SK-N-SH (cell line): ENCODE measurements at regions not wholly inside any gene's neighbourhood (a gene's known extent, or its start where the extent isn't known, plus 50 kb on each side); places are given as distances from the start of the nearest gene placed in this dataset.

Experiments
- CTCF ChIA-PET: fragments of 300-600, 350-600 bp; formaldehyde crosslinking; extraction: SDS; loops from one replicate; lab custom pipeline; 2021; lab: Yijun Ruan, JAX
- POLR2A ChIA-PET: fragments of 350-600 bp; sonication (Branson Sonifier 250); formaldehyde crosslinking; extraction: SDS; loops from one replicate; lab custom pipeline; 2020; ENCODE audit warnings: antibody characterized with exemption, inconsistent platforms; lab: Yijun Ruan, JAX
- DNase-seq: peaks from one replicate; pipeline ENCODE4 v3.0.0; 2012
- H2AFZ ChIP-seq: fragments of 200-600 bp; sonication (generic); 2 replicates; pipeline ENCODE4 v1.8.1; 2016; ENCODE audit warnings: antibody characterized with exemption, mild to moderate bottlenecking, low read depth
- H3F3A ChIP-seq: fragments of 200-600 bp; sonication (generic); replicated peaks from 2 replicates; pipeline ENCODE3; 2016; ENCODE audit warnings: antibody characterized with exemption, mild to moderate bottlenecking; ENCODE audit not compliant: insufficient read depth
- H3K27ac ChIP-seq, 2 experiments: fragments of 200-500 bp in 1 of 2; fragments of 200-600 bp in 1 of 2; sonication (Bioruptor generic) in 1 of 2; sonication (generic), shearing (Covaris generic) in 1 of 2; 2 replicates each; pipeline versions ENCODE4 v1.5.1 to v1.6.1; 2014 to 2016; ENCODE audit warnings: low read depth in 2 of 2, inconsistent platforms in 1 of 2, low read length in 1 of 2, mild to moderate bottlenecking in 1 of 2, mixed read lengths in 1 of 2
- H3K27me3 ChIP-seq: fragments of 200-600 bp; sonication (generic), shearing (Covaris generic); 2 replicates; pipeline ENCODE4 v1.6.1; 2016; ENCODE audit warnings: mixed run types; ENCODE audit not compliant: insufficient read depth
- H3K36me3 ChIP-seq, 2 experiments: fragments of 200-500 bp in 1 of 2; fragments of 200-600 bp in 1 of 2; sonication (Bioruptor generic) in 1 of 2; sonication (generic) in 1 of 2; replicated peaks in 1 of 2; 2 replicates each; pipeline versions ENCODE3 to v1.5.1; 2014 to 2016; ENCODE audit warnings: low read length in 1 of 2, mild to moderate bottlenecking in 1 of 2; ENCODE audit not compliant: insufficient read depth in 2 of 2, control insufficient read depth in 1 of 2
- H3K4me1 ChIP-seq, 2 experiments: fragments of 200-500 bp in 1 of 2; fragments of 200-600 bp in 1 of 2; sonication (Bioruptor generic) in 1 of 2; sonication (generic), shearing (Covaris generic) in 1 of 2; 2 replicates each; pipeline versions ENCODE4 v1.5.1 to v1.6.1; 2014 to 2016; ENCODE audit warnings: low read depth in 1 of 2, low read length in 1 of 2, mixed run types in 1 of 2; ENCODE audit not compliant: insufficient read depth in 2 of 2, control insufficient read depth in 1 of 2
- H3K4me2 ChIP-seq: fragments of 200-600 bp; sonication (generic), shearing (Covaris generic); 2 replicates; pipeline ENCODE4 v1.6.1; 2017; ENCODE audit warnings: mixed run types
- H3K4me3 ChIP-seq, 2 experiments: fragments of 200-500 bp in 1 of 2; fragments of 200-600 bp in 1 of 2; sonication (Bioruptor generic) in 1 of 2; sonication (generic), shearing (Covaris generic) in 1 of 2; 2 replicates each; pipeline versions ENCODE4 v1.5.1 to v1.8.1; 2014 to 2016; ENCODE audit warnings: low read depth in 2 of 2, inconsistent platforms in 1 of 2, low read length in 1 of 2, mild to moderate bottlenecking in 1 of 2, mixed read lengths in 1 of 2, moderate library complexity in 1 of 2
- H3K79me2 ChIP-seq: fragments of 200-600 bp; sonication (generic); 2 replicates; pipeline ENCODE4 v1.8.1; 2017; ENCODE audit warnings: mild to moderate bottlenecking; ENCODE audit not compliant: insufficient read depth
- H3K9ac ChIP-seq: fragments of 200-600 bp; sonication (generic); 2 replicates; pipeline ENCODE4 v1.6.1; 2017; ENCODE audit warnings: mixed run types
- H3K9me2 ChIP-seq: fragments of 200-600 bp; sonication (generic); 2 replicates; pipeline ENCODE4 v1.6.1; 2017; ENCODE audit warnings: mixed run types
- H3K9me3 ChIP-seq: fragments of 200-600 bp; sonication (generic); 2 replicates; pipeline ENCODE4 v1.6.1; 2017; ENCODE audit warnings: mixed run types, mild to moderate bottlenecking, moderate library complexity
- H4K20me1 ChIP-seq: fragments of 200-600 bp; sonication (generic); 2 replicates; pipeline ENCODE4 v1.6.1; 2017; ENCODE audit warnings: mild to moderate bottlenecking, mixed run types; ENCODE audit not compliant: insufficient read depth
- CHD2 ChIP-seq: fragments of 150-350 bp; IDR thresholded peaks from 2 replicates; pipeline ENCODE4 v1.6.1; 2018; ENCODE audit warnings: low read length; ENCODE audit not compliant: partially characterized antibody
- FOSL2 ChIP-seq: IDR thresholded peaks from 2 replicates; pipeline ENCODE4 v1.4.0; 2012; ENCODE audit warnings: low read depth, mild to moderate bottlenecking, moderate library complexity, borderline replicate concordance
- FOXJ3 ChIP-seq: sonication (generic); formaldehyde crosslinking; IDR thresholded peaks from 2 replicates; pipeline ENCODE4 v1.5.1; 2020; ENCODE audit warnings: mild to moderate bottlenecking, missing genetic modification reagents
- GABPA ChIP-seq: IDR thresholded peaks from 2 replicates; pipeline ENCODE4 v1.4.0; 2012; ENCODE audit warnings: low read depth, mild to moderate bottlenecking
- GATA2 ChIP-seq: sonication (generic); formaldehyde crosslinking; IDR thresholded peaks from 2 replicates; pipeline ENCODE4 v1.5.0; 2020; ENCODE audit warnings: mild to moderate bottlenecking, missing genetic modification reagents
- NRF1 ChIP-seq: IDR thresholded peaks from 2 replicates; pipeline ENCODE4 v1.6.1; 2012; ENCODE audit warnings: low read depth, mild to moderate bottlenecking, low read length
- REST ChIP-seq: IDR thresholded peaks from 2 replicates; pipeline ENCODE4 v1.6.1; 2012; ENCODE audit warnings: mild to moderate bottlenecking, low read depth, low read length, moderate library complexity
- RFX5 ChIP-seq: IDR thresholded peaks from 2 replicates; pipeline ENCODE4 v1.6.1; 2012; ENCODE audit warnings: mild to moderate bottlenecking, improper control_type of control experiment, low read length
- RXRA ChIP-seq: IDR thresholded peaks from 2 replicates; pipeline ENCODE4 v1.4.0; 2012; ENCODE audit warnings: low read depth, mild to moderate bottlenecking, borderline replicate concordance
- SMC3 ChIP-seq: IDR thresholded peaks from 2 replicates; pipeline ENCODE4 v1.6.1; 2012; ENCODE audit warnings: low read depth, low read length, improper control_type of control experiment
- TAF1 ChIP-seq: IDR thresholded peaks from 2 replicates; pipeline ENCODE4 v1.6.1; 2012; ENCODE audit warnings: low read depth, mild to moderate bottlenecking, low read length, moderate library complexity, borderline replicate concordance
- TEAD4 ChIP-seq: IDR thresholded peaks from 2 replicates; pipeline ENCODE4 v1.4.0; 2012; ENCODE audit warnings: mild to moderate bottlenecking, borderline replicate concordance; ENCODE audit not compliant: insufficient read depth
- USF2 ChIP-seq: fragments of 150-350 bp; IDR thresholded peaks from 2 replicates; pipeline ENCODE4 v1.6.1; 2017; ENCODE audit warnings: antibody characterized with exemption, low read length, low read depth, borderline replicate concordance
- WGBS: methylation state at CpG from one replicate; pipeline ENCODE4 v1.1.6; 2017; ENCODE audit warnings: low lambda C conversion rate; 5-methylcytosine and 5-hydroxymethylcytosine counted together
- TF ChIP-seq, protein P1 (sequence below): fragments of 150-350 bp; IDR thresholded peaks from 2 replicates; pipeline ENCODE4 v1.6.1; 2016; ENCODE audit warnings: mild to moderate bottlenecking, low read depth, low read length
- TF ChIP-seq, protein P2 (sequence below): IDR thresholded peaks from 2 replicates; pipeline ENCODE4 v1.4.0; 2012; ENCODE audit warnings: low read depth, borderline replicate concordance

- no peaks in the 10 kb centered on the region for H3K36me3 ChIP-seq
- whole genome bisulfite sequencing: 4% methylated on average over 5 of the region's 5 CpGs
- H3K9me2 ChIP-seq: no peaks in the 10 kb centered on the region
- no peaks in the 10 kb centered on the region for H3K4me1 ChIP-seq
- no peak overlapping the region for H3K4me2 ChIP-seq
- POLR2A ChIA-PET: no interaction called here
- no peaks in the 10 kb centered on the region for H4K20me1 ChIP-seq
- no peak for DNase-seq
- TF ChIP-seq RXRA (no peak), SMC3 (no peak), TEAD4 (no peak), FOXJ3 (CRISPR knock-in tag) (no peak), GATA2 (CRISPR knock-in tag) (no peak), NRF1 (no peak), GABPA (no peak), TAF1 (no peak), REST (no peak), USF2 (no peak)
- TF ChIP-seq, protein P1, sequence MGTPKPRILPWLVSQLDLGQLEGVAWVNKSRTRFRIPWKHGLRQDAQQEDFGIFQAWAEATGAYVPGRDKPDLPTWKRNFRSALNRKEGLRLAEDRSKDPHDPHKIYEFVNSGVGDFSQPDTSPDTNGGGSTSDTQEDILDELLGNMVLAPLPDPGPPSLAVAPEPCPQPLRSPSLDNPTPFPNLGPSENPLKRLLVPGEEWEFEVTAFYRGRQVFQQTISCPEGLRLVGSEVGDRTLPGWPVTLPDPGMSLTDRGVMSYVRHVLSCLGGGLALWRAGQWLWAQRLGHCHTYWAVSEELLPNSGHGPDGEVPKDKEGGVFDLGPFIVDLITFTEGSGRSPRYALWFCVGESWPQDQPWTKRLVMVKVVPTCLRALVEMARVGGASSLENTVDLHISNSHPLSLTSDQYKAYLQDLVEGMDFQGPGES: no peak
- CTCF ChIA-PET: no interaction called here
- H3K9me3 ChIP-seq: no peaks in the 10 kb centered on the region
- no peak overlapping the region for H3K4me3 ChIP-seq
- no peak overlapping the region for H3K9ac ChIP-seq
- H3K27me3 ChIP-seq: no peaks in the 10 kb centered on the region
- no peak overlapping the region for H3K27ac ChIP-seq
- no peaks in the 10 kb centered on the region for H3F3A ChIP-seq
- no peaks in the 10 kb centered on the region for H3K79me2 ChIP-seq
- H2AFZ ChIP-seq: no peak overlapping the region
Observed at GRCh38 chr5:12854386-12854785, 950.1 kb upstream of the CTNND2 start.

GRCh38 chr5:12851761-12852160 is 947.5 kb upstream of the CTNND2 start:
- H3K79me2 ChIP-seq: no peaks in the 10 kb centered on the region
- H3K9me2 ChIP-seq: no peaks in the 10 kb centered on the region
- CTCF ChIA-PET: no interaction called here
- no peaks in the 10 kb centered on the region for H3K9me3 ChIP-seq
- no peak overlapping the region for H3K4me2 ChIP-seq
- no peaks in the 10 kb centered on the region for H4K20me1 ChIP-seq
- H3K4me1 ChIP-seq: no peaks in the 10 kb centered on the region
- H3K27ac ChIP-seq: no peak overlapping the region
- no peak for DNase-seq
- WGBS: 7% methylated on average over 5 of the region's 5 CpGs
- H3K36me3 ChIP-seq: no peaks in the 10 kb centered on the region
- POLR2A ChIA-PET: no interaction called here
- no peak overlapping the region for H3K9ac ChIP-seq
- H3K4me3 ChIP-seq: no peak overlapping the region
- no peaks in the 10 kb centered on the region for H3K27me3 ChIP-seq
- H3F3A ChIP-seq: peaks cover 4% of the 10 kb centered on the region
- H2AFZ ChIP-seq: no peak overlapping the region
- no peak for TF ChIP-seq RFX5
- TF ChIP-seq, protein P2, sequence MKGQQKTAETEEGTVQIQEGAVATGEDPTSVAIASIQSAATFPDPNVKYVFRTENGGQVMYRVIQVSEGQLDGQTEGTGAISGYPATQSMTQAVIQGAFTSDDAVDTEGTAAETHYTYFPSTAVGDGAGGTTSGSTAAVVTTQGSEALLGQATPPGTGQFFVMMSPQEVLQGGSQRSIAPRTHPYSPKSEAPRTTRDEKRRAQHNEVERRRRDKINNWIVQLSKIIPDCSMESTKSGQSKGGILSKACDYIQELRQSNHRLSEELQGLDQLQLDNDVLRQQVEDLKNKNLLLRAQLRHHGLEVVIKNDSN: no peak
- TF ChIP-seq RXRA: no peak
- TF ChIP-seq CHD2: no peak
- no peak for TF ChIP-seq TEAD4
- TF ChIP-seq TAF1: no peak
- no peak for TF ChIP-seq USF2
- TF ChIP-seq FOSL2: no peak
- TF ChIP-seq GABPA: no peak
- TF ChIP-seq, protein P1: no peak
